HG03095 (cell line): ENCODE measurements at regions not wholly inside any gene's neighbourhood (a gene's known extent, or its start where the extent isn't known, plus 50 kb on each side); places are given as distances from the start of the nearest gene placed in this dataset.
A peak's percentile ranks its signal among the peaks of the same experiment; 100 is the strongest.
"Not testable (repeated sequence)": the region's sequence is repeated elsewhere in the genome, so short reads cannot be mapped to it uniquely, and the experiment has no call there.

Experiments used
- ATAC-seq: cut with Tn5 transposase; IDR thresholded peaks from one replicate; pipeline ENCODE4 v1.9.1; 2021; ENCODE audit warnings: moderate library complexity; ENCODE audit not compliant: unreplicated experiment

DNA sequence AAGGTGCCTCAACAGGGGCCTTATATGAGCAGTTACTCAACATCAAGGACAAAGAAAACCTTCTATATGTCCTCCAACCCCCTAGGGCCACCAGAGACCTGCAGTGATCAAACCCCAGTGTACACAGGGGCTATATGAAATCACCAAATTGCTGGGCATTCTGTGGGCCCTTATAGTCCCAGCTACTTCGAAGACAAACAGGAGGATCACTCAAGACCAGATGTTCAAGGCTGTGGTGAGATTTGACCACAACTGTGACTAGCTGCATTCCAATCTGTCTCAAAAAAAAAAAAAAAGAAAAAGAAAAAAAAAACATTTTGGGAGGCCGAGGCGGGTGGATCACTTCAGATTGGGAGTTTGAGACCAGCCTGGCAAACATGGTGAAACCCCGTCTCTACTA lies 51.0 kb upstream of the PRB2 start:
- ATAC-seq = no peak

DNA sequence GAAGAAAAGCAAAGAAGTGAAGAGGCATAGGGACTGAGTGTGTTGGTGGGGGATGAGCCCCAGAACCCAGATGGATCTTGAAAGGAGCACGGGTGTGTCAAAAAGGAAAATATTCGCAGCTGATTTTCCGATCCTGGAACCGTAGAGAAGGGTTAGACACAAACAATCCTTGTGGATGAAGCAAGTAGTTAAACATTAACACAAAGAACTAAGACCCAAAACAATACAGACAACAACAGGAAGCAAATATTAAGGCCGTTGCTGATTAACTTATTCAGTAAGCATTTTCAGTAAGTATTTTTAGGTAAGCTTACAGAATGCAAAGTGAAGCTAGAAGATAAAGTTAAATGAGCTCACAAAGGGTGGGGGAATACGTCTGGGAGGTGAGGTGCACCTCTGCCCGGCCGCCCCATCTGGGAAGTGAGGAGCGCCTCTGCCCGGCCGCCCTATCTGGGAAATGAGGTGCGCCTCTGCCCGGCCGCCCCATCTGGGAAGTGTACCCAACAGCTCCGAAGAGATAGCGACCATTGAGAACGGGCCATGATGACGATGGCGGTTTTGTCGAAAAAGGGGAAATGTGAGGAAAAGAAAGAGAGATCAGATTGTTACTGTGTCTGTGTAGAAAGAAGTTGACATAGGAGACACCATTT lies 62.8 kb upstream of the PRB2 start:
- no peak for ATAC-seq

DNA sequence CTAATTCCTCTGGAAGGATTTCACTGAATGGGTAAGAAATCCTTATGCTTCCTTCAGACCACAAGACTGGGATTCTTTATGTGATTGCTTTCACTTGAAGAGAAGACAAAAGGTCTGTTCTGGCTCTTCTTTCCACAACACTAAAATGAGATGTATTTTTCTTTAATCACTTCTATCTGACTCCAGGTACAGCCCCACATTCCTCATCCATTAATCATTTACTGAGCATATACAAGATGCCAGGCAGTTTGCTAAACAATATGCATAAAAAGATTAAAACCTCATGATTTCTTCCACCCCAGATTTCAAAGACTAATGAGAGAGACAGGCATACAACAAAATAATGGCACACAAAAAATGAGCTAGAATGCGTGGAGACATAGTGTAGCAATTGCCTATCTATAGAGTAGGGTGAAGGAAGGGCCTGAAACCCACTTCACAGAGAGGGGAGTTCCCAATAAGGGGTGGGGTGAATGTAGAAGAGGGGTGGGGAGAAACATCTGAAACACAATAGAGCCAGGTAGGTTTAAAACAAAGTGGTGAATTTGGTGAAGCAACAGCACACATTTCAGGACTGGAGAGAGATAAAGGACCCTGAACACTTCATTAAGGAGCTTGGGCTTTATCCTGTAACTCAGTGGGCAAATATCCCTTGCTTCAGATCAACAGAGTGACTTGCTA lies 65.1 kb upstream of the PRB2 start:
- ATAC-seq = no peak

- ATAC-seq = no peak
Measured at GRCh38 chr12:11461433-11461832, 66.1 kb upstream of the PRB2 start.

DNA sequence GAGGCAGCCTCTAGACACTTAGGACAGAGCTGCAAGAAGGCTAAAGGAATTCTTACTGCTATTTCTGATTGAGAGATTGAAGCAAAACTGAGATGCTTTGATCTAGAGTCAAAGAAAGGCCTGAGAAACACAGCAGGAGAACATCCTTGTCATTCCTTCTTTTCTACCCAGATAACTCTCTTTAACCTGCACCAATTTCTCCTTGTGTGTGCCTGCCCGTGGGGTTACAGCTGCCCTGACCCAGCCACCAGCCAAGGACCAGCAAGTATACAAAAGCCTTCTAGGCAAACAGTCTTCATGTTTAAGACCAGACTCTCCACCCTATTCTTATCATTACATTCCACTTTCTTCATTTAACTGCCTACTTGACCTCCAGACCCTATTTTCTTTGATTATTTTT lies 81.7 kb upstream of the PRB2 start:
- no peak for ATAC-seq

- ATAC-seq = no peak
Measured at GRCh38 chr12:11482955-11483354, 87.6 kb upstream of the PRB2 start.

- ATAC-seq = peak; percentile 65
Measured at GRCh38 chr12:11486623-11487444, 91.5 kb upstream of the PRB2 start.

DNA sequence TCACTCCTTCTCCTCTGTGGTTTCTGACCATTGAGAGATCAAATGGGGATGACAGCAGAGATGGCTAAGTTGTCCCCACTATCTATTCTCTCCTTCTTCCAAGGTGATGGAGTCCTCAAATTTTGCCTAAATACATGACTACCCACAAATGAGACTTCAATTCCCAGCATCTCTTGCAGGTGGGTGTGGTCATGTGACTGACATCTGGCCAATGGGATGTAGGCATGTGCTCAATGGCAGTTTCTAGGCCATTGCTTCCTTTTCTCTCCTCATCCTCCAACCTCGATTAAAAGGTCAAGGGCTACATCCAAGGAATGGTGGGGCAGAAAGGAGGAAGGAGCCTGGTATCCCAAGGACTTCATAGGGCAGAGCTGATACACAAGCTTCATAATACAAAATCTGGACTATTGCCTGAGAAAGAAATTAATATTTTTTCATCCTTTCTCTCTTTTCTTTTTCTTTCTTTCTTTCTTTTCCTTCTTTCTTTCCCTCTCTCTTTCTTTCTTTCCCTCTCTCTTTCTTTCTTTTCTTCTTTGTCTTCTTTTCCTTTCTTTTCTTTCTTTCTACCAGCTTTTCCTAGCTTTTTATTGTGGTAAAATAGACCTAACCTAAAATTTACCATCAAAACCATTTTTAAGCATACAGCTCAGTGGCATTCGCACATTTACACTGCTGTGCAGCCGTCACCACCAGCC lies 100.9 kb upstream of the PRB2 start:
- ATAC-seq = no peak

DNA sequence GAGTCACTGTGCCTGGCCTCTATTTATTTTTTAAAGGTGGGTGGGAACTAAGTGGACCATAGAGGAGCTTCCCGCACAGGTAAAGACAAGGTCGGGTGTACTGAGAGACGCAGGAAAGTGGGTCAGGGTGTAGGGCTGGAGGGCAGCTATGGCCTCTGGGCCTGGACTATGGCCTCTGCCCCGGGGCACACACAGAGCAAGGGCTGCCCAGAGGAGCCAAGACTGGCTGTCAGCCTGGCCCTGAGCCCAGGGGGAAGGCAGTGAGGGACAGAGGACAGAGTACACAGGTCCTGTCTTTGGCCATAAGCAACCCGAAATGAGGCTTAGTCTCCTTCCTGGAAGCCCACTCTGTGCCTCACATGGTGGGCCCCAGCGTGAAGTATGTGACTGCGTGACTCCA lies 102.1 kb upstream of the PRB2 start:
- ATAC-seq = no peak

- ATAC-seq = no peak
Measured at GRCh38 chr12:11497995-11498394, 102.6 kb upstream of the PRB2 start.

DNA sequence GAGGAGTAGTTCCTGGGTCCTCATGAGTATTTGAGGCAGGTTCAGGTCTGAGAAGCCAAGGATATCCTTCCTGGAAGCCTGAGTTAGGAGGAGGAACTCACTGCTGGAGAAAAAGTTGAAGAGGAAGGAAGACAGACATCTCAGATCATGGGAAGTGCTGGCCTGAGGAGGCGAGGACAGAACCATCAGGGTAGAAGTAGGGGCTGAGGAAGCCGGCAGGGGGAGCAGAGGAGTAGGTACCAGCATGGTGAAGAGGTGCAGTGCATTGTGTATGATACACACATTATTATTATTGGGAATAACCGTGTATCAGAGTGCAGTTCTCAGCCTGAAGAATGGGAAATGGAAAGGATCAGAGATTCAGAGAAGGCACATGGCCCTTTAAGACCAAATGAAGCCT lies 103.2 kb upstream of the PRB2 start:
- not testable (repeated sequence) for ATAC-seq

- ATAC-seq = no peak
Measured at GRCh38 chr12:11499806-11500187, 104.4 kb upstream of the PRB2 start.

- no peak for ATAC-seq
Measured at GRCh38 chr12:11500188-11500860, 105.0 kb upstream of the PRB2 start.

DNA sequence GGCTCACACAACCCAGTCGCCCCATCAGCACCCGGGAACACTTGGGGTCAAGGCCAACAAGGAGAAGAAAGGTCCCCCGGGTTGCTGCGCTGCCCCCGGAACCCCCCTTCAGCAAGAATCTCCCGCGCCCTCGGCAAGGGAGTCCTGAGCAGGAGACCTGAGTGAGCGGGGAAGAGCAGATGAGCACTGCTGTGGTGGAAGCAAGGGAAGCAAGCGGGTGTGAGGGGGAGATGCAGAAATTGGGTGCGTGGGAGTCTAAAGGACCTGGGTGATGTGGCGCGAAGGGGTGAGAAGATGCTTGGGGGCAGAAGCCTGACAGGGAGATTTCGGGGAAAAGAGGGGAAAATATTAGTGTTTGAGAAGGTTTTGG lies 105.5 kb upstream of the PRB2 start:
- ATAC-seq = no peak

GRCh38 chr12:11508699-11509098 lies 113.3 kb upstream of the PRB2 start:
- no peak for ATAC-seq

GRCh38 chr12:11509326-11509725 lies 114.0 kb upstream of the PRB2 start:
- ATAC-seq = no peak

GRCh38 chr12:11510671-11511070 lies 115.3 kb upstream of the PRB2 start:
- ATAC-seq = no peak

GRCh38 chr12:11513288-11513687 lies 117.9 kb upstream of the PRB2 start:
- ATAC-seq = no peak

DNA sequence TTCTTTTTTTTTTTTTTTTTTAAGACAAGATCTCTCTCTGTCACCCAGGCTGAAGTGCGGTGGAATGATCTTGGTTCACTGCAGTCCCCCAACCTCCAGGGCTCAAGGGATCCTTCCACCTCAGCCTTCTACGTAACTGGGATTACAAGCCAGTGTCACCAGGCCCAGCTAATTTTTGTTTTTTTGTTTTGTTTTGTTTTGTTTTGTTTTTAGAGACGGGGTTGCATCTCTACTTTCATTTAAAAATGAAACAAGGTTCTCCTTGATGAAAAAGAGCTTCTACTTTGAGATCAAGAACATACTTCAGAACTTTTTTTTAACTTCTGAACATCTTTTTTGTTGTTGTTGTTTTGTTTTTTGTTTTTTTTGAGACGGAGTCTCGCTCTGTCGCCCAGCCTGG lies 121.7 kb upstream of the PRB2 start:
- no peak for ATAC-seq

- no peak for ATAC-seq
Measured at GRCh38 chr12:11524446-11524845, 125.0 kb upstream of the ETV6 start.

DNA sequence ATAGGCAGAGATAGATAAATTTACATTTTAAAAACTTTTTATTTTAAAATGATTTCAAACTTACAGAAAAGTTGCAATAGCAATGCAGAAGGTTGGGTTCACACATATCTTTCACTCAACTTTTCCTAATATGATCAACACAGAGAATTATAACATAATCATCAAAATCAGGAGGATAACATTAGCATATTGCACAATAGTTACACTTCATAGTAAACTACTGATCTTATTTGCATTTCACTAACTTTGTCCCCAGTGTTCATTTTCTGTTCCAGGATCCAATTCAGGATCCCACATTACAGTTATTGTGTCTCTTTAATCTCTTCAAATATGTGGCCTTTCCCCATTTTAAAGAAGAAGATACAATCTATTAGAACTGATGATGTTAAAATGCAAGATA lies 115.4 kb upstream of the ETV6 start:
- no peak for ATAC-seq
